ENCODE measurements at regions not wholly inside any gene's neighbourhood (a gene's known extent, or its start where the extent isn't known, plus 50 kb on each side); places are given as distances from the start of the nearest gene placed in this dataset.

DNA sequence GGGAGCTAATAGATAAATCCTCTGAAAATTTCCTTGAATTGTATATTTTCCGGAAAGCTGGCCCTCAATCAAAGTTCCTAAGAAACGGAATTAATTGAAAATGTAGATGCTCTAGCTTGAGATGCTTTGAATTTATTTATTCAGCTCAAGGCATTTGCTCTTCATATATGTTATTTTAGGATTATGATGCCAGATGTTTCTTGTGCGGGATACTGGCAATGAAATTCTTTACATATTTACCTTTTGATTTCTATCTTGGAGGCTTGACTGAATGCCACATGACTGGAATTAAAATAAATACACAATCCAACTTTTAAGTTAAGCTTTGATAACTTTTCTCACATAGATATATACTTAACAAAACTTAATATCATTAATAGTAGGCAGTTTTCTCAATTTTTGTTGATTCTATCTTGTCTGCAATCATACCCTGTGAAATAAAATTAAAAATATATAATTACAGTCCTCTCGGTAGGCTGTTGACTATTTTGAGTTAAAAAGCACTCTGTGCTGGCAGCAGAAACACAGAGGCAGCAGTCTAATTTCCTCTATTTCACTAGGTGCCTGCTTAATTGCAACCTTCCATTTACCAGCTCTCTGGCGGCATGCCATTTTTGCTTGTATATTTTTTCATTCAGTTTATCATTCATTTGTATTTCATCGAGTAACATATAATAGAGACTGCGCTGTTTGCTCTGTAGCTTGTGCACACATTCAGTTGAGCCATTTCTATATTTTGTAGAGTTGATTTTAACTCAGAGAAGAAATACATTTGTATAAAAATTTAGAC lies 991.5 kb downstream of the ADGRL3 start:
- DNase-seq (ENCODE audit: low spot score): no peak

DNA sequence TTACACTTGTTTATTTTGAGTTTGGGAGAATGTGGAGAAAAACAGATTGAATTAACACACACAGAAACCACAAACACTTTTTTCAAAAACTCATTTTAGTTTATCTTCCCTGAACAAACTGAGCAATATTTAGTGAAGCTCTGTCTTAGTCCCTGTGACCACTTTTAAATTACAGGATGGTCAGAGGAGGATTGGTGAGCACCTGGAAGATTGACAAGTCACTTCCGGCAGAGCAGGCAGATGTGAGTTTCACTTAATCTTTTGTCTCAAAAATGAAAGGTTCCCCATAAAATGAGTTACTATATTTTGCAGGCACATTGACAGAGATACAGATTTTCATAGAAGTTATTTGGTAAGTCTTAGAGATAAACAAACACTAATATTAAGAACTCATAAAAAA lies 970.1 kb downstream of the ADGRL3 start:
- no peak for DNase-seq (ENCODE audit: low spot score)

DNA sequence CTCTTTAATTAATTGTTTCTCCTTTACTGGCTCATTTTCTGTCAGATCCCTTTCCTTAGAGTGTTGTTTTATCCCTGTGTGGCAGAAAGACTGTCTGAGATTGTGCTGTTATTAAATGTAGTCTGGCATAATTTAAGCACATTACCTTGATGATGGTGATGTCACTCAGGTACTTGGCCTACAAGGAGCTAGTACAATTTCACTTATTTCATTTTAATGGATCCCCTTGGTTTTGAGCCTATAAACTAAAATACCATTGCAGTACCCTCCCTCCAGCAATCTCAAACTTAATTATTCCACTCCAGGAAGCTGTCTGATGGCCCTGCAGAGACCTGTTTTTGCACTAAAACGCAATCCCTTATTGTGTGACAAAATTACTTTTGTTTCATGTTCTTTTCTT lies 968.6 kb downstream of the ADGRL3 start:
- DNase-seq (ENCODE audit: low spot score): no peak

DNA sequence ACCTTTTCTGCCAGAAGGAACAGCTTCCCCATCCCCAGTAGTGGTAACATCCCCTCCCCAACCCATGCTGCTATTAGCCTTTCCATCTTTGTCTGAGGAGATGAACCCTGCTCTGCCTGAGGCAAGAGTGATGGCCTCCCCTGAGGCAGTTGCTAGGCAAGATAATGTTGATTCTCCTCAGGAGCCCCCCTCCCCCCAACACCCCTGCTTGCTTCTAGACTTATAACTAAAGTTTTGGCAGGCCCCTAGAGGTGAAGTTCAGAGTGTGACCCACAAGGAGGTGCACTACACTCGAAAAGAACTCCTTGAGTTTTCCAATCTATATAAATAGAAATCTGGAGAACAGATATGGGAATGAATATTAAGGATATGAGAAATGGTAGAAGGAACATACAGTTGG lies 962.5 kb downstream of the ADGRL3 start:
- DNase-seq (ENCODE audit: low spot score): no peak

DNA sequence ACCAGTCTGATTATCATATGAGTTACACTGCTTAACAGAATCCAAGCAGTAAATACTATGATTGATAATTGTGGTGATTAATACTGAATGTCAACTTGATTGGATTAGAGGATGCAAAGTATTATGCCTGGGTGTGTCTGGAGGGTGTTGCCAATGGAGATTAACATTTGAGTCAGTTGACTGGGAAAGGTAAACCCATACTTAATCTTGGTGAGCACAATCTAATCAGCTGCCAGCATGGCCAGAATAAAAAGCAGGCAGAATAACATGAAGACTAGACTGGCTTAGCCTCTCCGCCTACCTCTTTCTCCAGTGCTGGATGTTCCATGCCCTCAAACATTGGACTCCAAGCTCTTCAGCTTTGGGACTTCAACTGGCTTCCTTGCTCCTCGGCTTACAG lies 961.3 kb downstream of the ADGRL3 start:
- DNase-seq (ENCODE audit: low spot score): no peak

DNA sequence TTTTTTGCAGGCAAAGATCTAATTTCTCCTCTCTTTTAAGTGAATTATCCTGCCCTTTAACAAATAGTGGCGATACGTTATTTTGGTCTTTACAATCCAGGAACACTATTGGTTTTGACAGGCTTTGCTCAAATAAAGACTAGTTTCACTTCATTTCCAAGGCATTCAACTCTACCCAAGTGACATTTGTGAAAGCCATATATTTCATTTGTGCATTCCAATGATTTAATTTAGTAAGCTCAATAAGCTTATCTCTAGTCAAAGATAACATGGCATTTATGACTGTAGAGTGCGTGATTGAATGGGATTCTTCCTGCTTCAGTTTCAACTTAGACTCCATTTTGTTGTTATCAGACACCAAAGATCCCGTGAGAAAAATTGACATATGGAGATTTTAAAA lies 959.8 kb downstream of the ADGRL3 start:
- no peak for DNase-seq (ENCODE audit: low spot score)

DNA sequence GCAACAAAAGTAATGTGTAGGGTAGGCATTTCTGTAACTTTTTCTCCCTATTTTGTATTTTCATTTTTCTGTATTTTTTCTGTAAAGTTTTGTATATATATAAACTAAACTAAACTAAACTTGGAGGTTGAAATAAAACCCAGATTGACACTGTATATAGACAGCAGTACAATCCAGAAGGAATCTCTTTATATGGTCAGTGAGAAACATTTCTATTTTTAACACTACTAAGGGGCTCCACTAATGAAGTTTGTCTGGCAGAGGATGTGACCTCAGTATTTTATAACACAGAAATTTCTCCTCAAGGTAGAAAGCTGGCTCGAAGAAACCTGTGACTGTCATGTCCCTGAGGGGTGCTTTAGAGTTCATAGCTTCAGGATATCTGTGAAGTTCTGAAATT lies 959.2 kb downstream of the ADGRL3 start:
- DNase-seq (ENCODE audit: low spot score): no peak

DNA sequence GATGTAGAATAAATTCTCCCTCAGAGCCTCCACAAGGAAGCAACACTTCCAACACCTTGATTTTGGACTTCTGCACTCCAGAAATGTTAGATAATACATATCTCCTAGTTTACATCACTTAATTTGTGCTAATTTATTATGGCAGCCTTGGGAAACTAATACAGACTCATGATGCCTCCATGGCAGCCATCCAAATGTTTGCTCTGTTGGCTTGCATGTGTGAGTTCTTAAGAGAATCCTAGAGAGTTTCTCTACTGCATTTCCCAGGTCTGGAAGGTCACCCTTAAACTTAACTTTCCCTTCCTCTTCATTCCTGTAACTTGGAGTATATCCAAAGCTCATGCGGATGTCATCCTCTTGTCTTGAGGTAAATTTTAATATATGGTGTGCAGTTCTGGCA lies 956.1 kb downstream of the ADGRL3 start:
- DNase-seq (ENCODE audit: low spot score): no peak

DNA sequence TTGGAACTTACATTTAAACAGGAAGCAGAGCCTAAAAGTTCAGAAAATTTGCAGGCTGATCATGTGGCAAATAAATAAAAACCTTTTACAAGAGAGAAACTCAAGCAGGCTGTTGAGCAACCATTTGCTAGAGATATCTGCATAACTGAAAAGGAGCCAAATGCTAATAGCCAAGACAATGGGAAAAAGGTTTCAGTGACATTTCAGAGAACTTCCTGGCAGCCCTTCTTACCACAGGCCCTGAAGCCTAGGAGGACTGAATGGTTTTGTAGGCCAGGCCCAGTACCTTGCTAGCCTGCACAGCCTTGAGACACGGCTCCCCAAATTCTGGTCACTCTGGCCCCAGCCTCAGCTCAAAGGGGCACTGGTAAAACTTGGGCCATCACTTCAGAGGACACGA lies 945.1 kb downstream of the ADGRL3 start:
- DNase-seq (ENCODE audit: low spot score): no peak

DNA sequence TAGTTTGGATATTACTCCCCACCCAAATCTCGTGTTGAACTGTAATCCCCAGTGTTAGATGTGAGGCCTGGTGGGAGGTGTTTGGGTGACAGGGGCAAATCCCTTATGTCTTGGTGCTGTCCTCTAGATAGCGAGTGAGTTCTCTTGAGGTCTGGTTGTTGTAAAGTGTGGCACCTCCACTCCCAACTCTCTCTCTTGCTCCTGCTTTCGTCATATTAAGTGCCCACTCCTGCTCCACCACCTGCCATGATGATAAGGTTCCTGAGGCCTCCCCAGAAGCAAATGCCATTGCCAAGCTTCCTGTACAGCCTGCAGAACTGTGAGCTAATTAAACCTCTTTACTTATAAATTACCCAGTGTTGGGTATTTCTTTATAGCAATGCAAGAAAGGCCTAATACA lies 944.3 kb downstream of the ADGRL3 start:
- no peak for DNase-seq (ENCODE audit: low spot score)

DNA sequence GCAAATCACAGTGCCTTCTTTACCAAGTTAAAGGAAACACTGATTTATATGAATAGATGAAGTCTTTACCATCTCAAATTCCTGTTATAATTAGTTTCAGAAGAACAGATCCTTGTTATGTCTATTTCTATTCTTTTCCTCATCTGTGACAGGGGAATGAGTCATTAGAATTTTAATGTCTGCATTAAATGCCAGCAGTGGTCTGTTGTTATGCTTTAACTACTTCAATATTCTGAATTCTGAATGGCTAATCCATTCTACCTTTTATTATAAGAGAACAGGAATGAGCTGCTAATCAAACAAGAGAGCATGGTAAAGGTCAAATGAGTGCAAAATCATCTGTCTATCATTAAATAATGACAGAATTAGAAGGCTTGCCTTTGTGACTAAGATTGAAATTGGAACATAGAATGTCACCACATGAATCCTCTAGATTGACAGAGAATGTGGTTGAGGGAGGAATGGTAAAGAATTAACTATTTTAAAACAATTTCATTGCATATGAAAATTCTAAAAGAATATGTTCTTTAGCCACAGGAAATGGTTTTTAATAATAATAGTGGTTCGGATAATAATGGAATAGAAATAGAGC lies 935.5 kb downstream of the ADGRL3 start:
- DNase-seq (ENCODE audit: low spot score): no peak

DNA sequence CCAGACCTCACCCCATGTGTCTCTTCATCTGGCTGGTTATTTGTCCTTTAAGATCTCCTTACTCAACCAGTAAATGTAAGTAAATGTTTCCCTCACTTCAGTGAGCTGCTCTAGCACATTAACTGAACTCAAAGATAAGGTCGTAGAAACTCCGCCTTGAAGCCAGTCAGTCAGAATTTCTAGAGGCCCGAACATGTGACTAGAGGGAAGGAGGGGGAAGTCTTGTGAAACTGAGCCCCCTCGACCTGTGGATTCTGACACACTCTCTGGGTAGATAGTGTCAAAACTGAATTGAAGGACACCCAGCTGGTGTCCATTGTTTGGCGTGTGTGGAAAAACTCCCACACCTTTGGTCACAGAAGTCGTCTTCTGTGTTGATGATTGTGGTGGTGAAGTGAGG lies 933.9 kb downstream of the ADGRL3 start:
- no peak for DNase-seq (ENCODE audit: low spot score)

DNA sequence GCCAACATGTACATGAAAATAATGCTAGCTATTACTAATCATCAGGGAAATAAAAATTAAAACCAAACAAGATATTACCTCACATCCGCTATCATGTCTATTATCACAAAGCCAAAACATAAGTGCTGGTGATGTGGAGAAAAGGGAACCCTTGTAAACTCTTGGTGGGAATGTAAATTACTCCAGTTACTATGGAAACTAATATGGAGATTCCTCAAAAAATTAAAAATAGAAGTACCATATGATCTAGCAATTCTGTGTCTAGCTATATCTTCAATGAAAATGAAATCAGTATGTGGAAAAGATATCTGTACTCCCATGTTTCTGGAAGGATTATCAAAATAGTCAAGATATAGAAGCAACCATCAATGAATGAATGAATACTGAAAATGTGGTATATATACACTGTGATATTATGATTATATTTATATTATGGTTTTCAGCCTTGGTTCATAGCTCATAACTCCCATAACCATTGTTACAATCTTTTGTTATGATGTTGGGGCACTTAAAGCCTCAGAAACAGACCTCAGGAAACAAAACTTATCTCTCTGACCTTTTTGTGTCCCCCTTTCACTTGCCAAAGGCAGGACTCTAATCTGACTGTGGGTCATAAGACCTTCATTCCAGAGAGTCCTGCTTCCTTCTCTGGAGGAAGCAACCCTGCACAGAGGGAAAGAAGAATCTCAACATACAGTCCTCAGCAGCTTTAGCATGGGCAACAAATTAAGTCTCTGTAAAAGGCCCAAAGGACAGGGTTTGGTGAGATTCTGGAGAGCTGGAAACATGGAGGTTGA lies 933.2 kb downstream of the ADGRL3 start:
- no peak for DNase-seq (ENCODE audit: low spot score)

DNA sequence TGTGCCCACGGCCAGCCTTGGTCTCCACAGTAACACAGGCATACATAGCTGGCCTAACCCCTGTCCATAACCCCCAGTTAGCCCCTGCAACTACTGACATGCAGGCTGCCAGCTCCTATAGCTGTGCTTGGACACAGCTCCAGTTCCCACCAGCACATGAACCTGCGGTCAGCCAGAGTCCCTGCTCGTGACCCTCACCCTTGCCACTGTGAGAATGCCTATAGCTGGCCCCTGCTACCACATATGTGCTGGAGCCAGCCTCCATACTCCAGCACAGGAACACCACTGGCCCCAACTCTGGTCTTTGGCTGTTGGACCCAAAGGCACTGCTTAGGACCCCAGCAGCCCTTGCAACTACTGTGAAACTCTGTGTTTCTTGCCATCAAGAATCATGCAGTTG lies 930.9 kb downstream of the ADGRL3 start:
- no peak for DNase-seq (ENCODE audit: low spot score)

DNA sequence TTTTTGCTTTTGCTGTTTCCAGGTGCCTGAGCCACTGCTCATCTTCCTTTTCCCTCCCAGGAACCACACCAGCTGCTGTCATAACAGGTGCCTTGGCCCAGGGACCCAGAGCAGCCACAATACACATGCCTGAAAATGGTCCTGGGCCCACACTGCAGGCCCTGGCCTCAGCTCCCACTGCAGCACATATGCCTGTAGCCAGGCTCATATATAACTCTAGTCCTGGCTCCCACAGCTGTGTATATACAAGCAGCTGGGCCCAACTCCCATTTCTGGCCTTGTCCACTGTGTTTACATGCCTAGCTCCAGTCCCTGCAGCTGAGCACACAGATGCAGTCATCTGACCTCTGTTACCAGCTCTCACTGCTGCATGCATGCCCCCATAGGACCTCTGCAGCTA lies 930.5 kb downstream of the ADGRL3 start:
- DNase-seq (ENCODE audit: low spot score): no peak

DNA sequence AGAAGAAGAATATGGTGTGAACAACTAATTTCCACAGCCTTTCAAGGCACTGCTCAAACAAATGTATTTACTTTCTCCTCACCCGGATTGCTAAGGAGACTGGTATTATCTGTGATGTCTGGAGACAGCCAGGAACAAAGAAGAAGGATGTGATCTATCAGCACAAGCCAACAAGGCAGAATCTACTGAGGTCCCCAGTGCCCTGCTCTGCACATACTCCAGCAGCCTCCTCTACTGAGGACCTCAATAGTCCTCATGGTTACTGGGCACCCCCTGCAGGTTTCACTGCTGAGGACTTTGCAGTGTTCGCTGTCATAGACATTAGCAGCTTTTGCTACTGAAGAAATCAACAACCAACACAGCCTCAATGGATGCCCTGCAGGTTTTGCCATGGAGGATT lies 930.1 kb downstream of the ADGRL3 start:
- no peak for DNase-seq (ENCODE audit: low spot score)

All from mesenteric fat pad (tissue), 1 donor.